ENCODE measurements at regions not wholly inside any gene's neighbourhood (a gene's known extent, or its start where the extent isn't known, plus 50 kb on each side); places are given as distances from the start of the nearest gene placed in this dataset.

DNA sequence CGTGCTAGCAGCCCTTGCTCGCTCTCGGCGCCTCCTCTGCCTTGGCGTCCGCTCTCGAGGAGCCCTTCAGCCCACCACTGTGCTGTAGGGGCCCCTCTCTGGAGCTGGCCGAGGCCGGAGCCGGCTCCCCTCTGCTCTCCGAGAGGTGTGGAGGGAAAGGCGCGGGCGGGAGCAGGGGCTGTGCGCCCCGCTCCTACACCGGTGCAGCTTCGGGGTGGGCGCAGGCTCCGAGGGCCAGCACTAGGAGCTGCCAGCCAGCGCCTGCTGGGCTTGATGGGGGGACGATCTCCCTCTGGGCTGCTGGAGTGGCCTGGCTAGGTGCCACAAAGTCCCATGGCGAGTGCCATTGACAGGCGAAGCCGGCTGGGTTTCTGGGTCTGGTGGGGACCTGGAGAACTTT is 365.5 kb downstream of the SLITRK1 start:
- intact Hi-C loops (cut with micrococcal nuclease), result no loop called here
- TF ChIP-seq, protein P1, sequence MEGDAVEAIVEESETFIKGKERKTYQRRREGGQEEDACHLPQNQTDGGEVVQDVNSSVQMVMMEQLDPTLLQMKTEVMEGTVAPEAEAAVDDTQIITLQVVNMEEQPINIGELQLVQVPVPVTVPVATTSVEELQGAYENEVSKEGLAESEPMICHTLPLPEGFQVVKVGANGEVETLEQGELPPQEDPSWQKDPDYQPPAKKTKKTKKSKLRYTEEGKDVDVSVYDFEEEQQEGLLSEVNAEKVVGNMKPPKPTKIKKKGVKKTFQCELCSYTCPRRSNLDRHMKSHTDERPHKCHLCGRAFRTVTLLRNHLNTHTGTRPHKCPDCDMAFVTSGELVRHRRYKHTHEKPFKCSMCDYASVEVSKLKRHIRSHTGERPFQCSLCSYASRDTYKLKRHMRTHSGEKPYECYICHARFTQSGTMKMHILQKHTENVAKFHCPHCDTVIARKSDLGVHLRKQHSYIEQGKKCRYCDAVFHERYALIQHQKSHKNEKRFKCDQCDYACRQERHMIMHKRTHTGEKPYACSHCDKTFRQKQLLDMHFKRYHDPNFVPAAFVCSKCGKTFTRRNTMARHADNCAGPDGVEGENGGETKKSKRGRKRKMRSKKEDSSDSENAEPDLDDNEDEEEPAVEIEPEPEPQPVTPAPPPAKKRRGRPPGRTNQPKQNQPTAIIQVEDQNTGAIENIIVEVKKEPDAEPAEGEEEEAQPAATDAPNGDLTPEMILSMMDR (IDR thresholded peaks at IDR 0.05), result no peak
- ChIA-PET POLR2A (no interaction called here), CTCF (no interaction called here)
- H3K36me3 Mint-ChIP-seq (ENCODE audit: low read depth), result no peaks in the 10 kb centered on the region
- DNase-seq, result no peak
- H3K27me3 Mint-ChIP-seq, result no peaks in the 10 kb centered on the region
- H3K27ac Mint-ChIP-seq, result no peak overlapping the region
- H3K9me3 Mint-ChIP-seq, result peaks cover 11% of the 10 kb centered on the region
- no peak overlapping the region for H3K4me3 Mint-ChIP-seq
- no peak for ATAC-seq (ENCODE audit: low read depth)
- no peaks in the 10 kb centered on the region for H3K4me1 Mint-ChIP-seq

DNA sequence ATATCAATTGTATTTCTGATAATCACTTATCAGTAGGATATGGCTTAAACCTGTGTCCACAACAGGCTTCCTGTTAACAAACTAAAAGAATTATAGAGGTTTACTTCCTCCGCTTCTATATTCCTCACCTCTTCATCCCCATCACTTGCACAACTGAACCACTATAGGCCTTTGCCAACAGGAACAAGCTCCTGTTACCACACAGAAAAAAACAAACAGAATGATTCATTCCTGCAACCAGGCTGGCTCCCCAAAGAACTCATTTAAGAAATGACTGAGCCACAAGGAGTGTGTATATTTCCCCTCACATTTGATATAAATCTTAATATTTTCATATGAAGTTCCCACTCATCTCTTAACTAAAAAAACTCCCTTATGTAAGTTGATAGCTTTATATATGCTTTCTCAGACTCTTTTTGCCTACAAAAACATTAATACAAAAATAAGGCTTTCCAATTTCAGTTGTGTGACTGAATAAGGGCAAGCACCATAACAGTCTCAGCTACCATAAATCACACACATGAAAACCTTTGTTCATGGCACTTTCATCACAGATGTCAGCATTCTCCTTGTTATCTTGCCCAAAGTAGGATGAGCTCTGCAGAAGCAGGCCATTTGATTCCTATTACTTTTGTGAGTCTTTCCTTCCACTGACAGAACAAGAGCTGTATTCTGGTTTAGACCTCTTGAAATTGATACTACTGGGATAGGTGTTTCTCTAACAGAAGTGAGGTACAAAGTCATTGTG is 366.8 kb downstream of the SLITRK1 start:
- Mint-ChIP-seq H3K36me3 (ENCODE audit: low read depth) (no peaks in the 10 kb centered on the region), H3K27me3 (no peaks in the 10 kb centered on the region), H3K27ac (no peak overlapping the region), H3K9me3 (peaks cover 11% of the 10 kb centered on the region), H3K4me1 (no peaks in the 10 kb centered on the region), H3K4me3 (no peak overlapping the region)
- DNase-seq (no peak), ATAC-seq (ENCODE audit: low read depth) (no peak)
- ChIA-PET POLR2A (no interaction called here), CTCF (no interaction called here)
- TF ChIP-seq, protein P1 (IDR thresholded peaks at IDR 0.05), result no peak
- intact Hi-C loops (cut with micrococcal nuclease), result no loop called here

DNA sequence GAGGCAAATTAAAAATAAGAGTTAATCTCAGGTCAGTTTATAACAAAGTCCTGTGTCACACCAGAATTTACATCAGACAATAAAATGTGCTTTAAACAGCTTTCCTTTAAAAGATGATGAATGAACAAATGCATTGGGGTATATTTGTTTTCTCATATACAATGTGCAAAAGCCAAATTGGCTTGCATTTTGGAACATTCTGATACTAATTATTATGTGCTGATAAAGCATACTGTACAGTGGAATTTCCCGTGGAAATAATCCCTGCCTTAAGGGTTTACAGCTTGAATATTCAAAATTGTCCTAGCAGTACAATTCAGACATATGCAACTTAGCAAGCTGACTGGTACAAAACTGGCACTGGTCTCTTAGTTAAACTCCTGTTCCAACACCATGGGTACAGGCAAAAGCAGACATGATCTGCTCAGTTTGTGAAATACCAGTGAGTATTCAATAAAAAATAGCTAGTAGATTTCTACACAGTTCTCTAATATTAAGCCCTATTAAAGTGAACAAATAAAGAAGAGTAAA is 373.4 kb downstream of the SLITRK1 start:
- no peaks in the 10 kb centered on the region for H3K36me3 Mint-ChIP-seq (ENCODE audit: low read depth)
- peaks cover 6% of the 10 kb centered on the region for H3K9me3 Mint-ChIP-seq
- ChIA-PET POLR2A (no interaction called here), CTCF (no interaction called here)
- H3K27ac Mint-ChIP-seq, result no peak overlapping the region
- ATAC-seq (ENCODE audit: low read depth) (no peak), DNase-seq (no peak)
- H3K4me3 Mint-ChIP-seq, result no peak overlapping the region
- intact Hi-C loops (cut with micrococcal nuclease), result no loop called here
- no peaks in the 10 kb centered on the region for H3K27me3 Mint-ChIP-seq
- H3K4me1 Mint-ChIP-seq, result no peaks in the 10 kb centered on the region
- TF ChIP-seq, protein P1 (IDR thresholded peaks at IDR 0.05), result no peak

DNA sequence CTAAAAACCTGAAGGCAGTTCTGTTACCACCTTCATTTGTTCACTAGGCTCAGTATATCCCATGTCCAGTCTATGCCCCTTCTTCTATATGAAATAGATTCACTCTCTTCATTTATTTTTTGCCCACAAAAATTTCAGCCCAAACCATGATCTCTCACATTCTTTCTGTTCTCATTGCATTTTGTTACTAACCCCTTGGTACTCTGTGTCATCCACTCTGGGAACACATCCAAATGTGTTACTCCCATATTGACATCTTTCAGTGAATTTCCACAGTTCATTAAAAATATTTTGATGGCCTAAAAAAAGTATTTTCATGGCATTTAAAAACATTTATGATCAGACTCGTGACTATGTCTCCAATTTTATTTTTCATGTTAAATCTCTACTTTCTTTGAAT is 378.9 kb downstream of the SLITRK1 start:
- no peak for DNase-seq
- H3K27ac Mint-ChIP-seq, result no peak overlapping the region
- H3K4me1 Mint-ChIP-seq, result no peaks in the 10 kb centered on the region
- ChIA-PET POLR2A (no interaction called here), CTCF (no interaction called here)
- no peaks in the 10 kb centered on the region for H3K27me3 Mint-ChIP-seq
- H3K4me3 Mint-ChIP-seq, result no peak overlapping the region
- intact Hi-C loops (cut with micrococcal nuclease), result no loop called here
- TF ChIP-seq, protein P1 (IDR thresholded peaks at IDR 0.05), result no peak
- ATAC-seq (ENCODE audit: low read depth), result no peak
- H3K36me3 Mint-ChIP-seq (ENCODE audit: low read depth), result no peaks in the 10 kb centered on the region
- peaks cover 5% of the 10 kb centered on the region for H3K9me3 Mint-ChIP-seq

DNA sequence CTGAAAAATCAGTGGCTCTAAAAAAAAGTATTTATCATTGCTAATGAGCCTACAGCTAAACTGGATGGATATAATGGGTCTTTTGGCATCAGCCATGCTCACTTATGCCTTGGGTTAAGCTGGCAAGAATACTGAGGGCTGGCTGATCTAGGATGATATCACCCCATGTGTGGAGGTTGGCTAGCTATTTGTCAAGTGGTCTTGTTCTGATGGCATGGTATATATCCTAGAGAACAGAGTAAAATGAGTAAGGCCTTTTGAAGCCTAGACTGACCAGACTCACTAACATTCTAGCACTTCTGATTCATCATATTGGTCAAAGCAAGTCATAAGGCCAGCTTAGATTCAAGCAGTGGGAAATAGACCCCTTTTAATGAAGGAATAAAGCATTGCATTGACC is 383.0 kb downstream of the SLITRK1 start:
- H3K4me1 Mint-ChIP-seq, result no peaks in the 10 kb centered on the region
- no peak overlapping the region for H3K4me3 Mint-ChIP-seq
- POLR2A ChIA-PET, result no interaction called here

More for the DNA sequence above, 383.0 kb downstream of the SLITRK1 start:
- intact Hi-C loops (cut with micrococcal nuclease), result no loop called here
- Mint-ChIP-seq H3K36me3 (ENCODE audit: low read depth) (no peaks in the 10 kb centered on the region), H3K27ac (no peak overlapping the region), H3K27me3 (no peaks in the 10 kb centered on the region), H3K9me3 (peaks cover 5% of the 10 kb centered on the region)
- DNase-seq (no peak), ATAC-seq (ENCODE audit: low read depth) (no peak)
- CTCF ChIA-PET, result no interaction called here
- TF ChIP-seq, protein P1 (IDR thresholded peaks at IDR 0.05), result no peak
